ENCODE measurements at regions not wholly inside any gene's neighbourhood (a gene's known extent, or its start where the extent isn't known, plus 50 kb on each side); places are given as distances from the start of the nearest gene placed in this dataset.

GRCh38 chr16:17887963-17888362 is 417.2 kb upstream of the XYLT1 start:
- TF ChIP-seq POLR2AphosphoS5 (IDR thresholded peaks at IDR 0.05) (no peak), CTCF (IDR thresholded peaks at IDR 0.05) (no peak)

Measured in breast epithelium (tissue), 3 donors.